Cardiac fibroblast (primary cell): ENCODE measurements at regions not wholly inside any gene's neighbourhood (a gene's known extent, or its start where the extent isn't known, plus 50 kb on each side); places are given as distances from the start of the nearest gene placed in this dataset.

Experiments
- DNase-seq, 2 donors: peaks; one replicate each; pipeline versions ENCODE4 v3.0.0 to v3.0.0-alpha.2; 2010; ENCODE audit warnings: low read depth in 2 of 2
- H3K4me3 ChIP-seq, 2 donors: replicated peaks in 1 of 2; 1 replicate in 1 of 2; 2 replicates in 1 of 2; pipeline ENCODE4 v1.5.1; 2011; ENCODE audit warnings: low read depth in 2 of 2, low read length in 2 of 2, mild to moderate bottlenecking in 2 of 2, moderate library complexity in 1 of 2
- CTCF ChIP-seq: IDR thresholded peaks from one replicate; pipeline ENCODE4 v1.5.1; 2011; ENCODE audit warnings: low read depth, mild to moderate bottlenecking, low read length, inconsistent platforms

- TF ChIP-seq CTCF, result peak; percentile 70
- peak; percentile 52 to 77 for DNase-seq
- H3K4me3 ChIP-seq, result no peak overlapping the region
Measured at GRCh38 chr2:150610670-150611279, 123.3 kb upstream of the RND3 start.

- H3K4me3 ChIP-seq, result no peak overlapping the region
- peak in 1 of 2 donors; percentile 31 for DNase-seq
- TF ChIP-seq CTCF, result no peak
Measured at GRCh38 chr2:150609831-150610582, 122.5 kb upstream of the RND3 start.

- DNase-seq, result no peak
- no peak for TF ChIP-seq CTCF
- no peak overlapping the region for H3K4me3 ChIP-seq
Measured at GRCh38 chr2:150608341-150608740, 120.9 kb upstream of the RND3 start.

- H3K4me3 ChIP-seq, result no peak overlapping the region
- no peak for TF ChIP-seq CTCF
- peak; percentile 32 to 50 for DNase-seq
Measured at GRCh38 chr2:150607390-150607811, 119.9 kb upstream of the RND3 start.

- H3K4me3 ChIP-seq, result no peak overlapping the region
- no peak for TF ChIP-seq CTCF
- no peak for DNase-seq
Measured at GRCh38 chr2:150606380-150607060, 119.1 kb upstream of the RND3 start.

- DNase-seq, result no peak
Measured at GRCh38 chr2:150605664-150606063, 118.2 kb upstream of the RND3 start.

More at GRCh38 chr2:150605664-150606063, 118.2 kb upstream of the RND3 start:
- TF ChIP-seq CTCF, result no peak
- H3K4me3 ChIP-seq, result no peak overlapping the region
